IMR-90 (cell line): ENCODE measurements at regions not wholly inside any gene's neighbourhood (a gene's known extent, or its start where the extent isn't known, plus 50 kb on each side); places are given as distances from the start of the nearest gene placed in this dataset.

Source experiments
- ATAC-seq: fragments of 200-7000 bp; cut with Tn5 transposase; 2 replicates; pipeline ENCODE4 v1.9.1; 2020; ENCODE audit warnings: low read depth, mild to moderate bottlenecking, moderate library complexity
- BruUV-seq: library from RNA; stranded (reverse); fragments of 400-500 nt; replicated peaks from 2 replicates; lab custom pipeline; 2021; lab: Mats Ljungman, UMichigan
- CTCF ChIA-PET: fragments of 300-600 bp; formaldehyde crosslinking; extraction: SDS; loops from one replicate; lab custom pipeline; 2021; ENCODE audit warnings: antibody characterized with exemption; lab: Yijun Ruan, JAX
- POLR2A ChIA-PET: fragments of 300-600 bp; sonication (Branson Sonifier 250); formaldehyde crosslinking; loops from one replicate; lab custom pipeline; 2022; ENCODE audit warnings: antibody characterized with exemption; ENCODE audit not compliant: unreplicated experiment; lab: Charles Lee
- DNase-seq: peaks from one replicate; pipeline ENCODE4 v3.0.0; 2013
- H2AFZ ChIP-seq: replicated peaks from 2 replicates; pipeline ENCODE3; 2013; ENCODE audit warnings: low read length, mild to moderate bottlenecking; ENCODE audit not compliant: poor library complexity
- H2AK5ac ChIP-seq: 2 replicates; pipeline ENCODE4 v1.6.1; 2013; ENCODE audit warnings: low read depth, low read length, inconsistent platforms
- H2AK9ac ChIP-seq: replicated peaks from 2 replicates; pipeline ENCODE3; 2013; ENCODE audit warnings: mild to moderate bottlenecking, low read depth, low read length, moderate library complexity; ENCODE audit not compliant: poor library complexity
- H2BK120ac ChIP-seq: 2 replicates; pipeline ENCODE4 v1.6.1; 2013; ENCODE audit warnings: low read depth, low read length, inconsistent platforms
- H2BK15ac ChIP-seq: 3 replicates; pipeline ENCODE4 v1.6.1; 2013; ENCODE audit warnings: low read depth, low read length, inconsistent platforms
- H2BK20ac ChIP-seq: 2 replicates; pipeline ENCODE4 v1.6.1; 2013; ENCODE audit warnings: low read depth, mild to moderate bottlenecking, inconsistent platforms, low read length, moderate library complexity
- H2BK5ac ChIP-seq: 2 replicates; pipeline ENCODE4 v1.6.1; 2013; ENCODE audit warnings: mild to moderate bottlenecking, low read depth, low read length, inconsistent platforms; ENCODE audit not compliant: poor library complexity, severe bottlenecking
- H3K14ac ChIP-seq: replicated peaks from 2 replicates; pipeline ENCODE4 v1.6.1; 2013; ENCODE audit warnings: low read depth, low read length, inconsistent platforms
- H3K18ac ChIP-seq: 2 replicates; pipeline ENCODE4 v1.6.1; 2013; ENCODE audit warnings: low read depth, low read length, control low read depth
- H3K23ac ChIP-seq: 2 replicates; pipeline ENCODE4 v1.6.1; 2013; ENCODE audit warnings: low read depth, low read length, inconsistent platforms
- H3K27ac ChIP-seq: 2 replicates; pipeline ENCODE4 v1.5.1; 2013; ENCODE audit warnings: mild to moderate bottlenecking, control low read depth, low read length; ENCODE audit not compliant: insufficient read depth
- H3K27me3 ChIP-seq: 2 replicates; pipeline ENCODE4 v1.6.1; 2013; ENCODE audit warnings: low read length; ENCODE audit not compliant: control insufficient read depth, insufficient read depth
- H3K36me3 ChIP-seq: 2 replicates; pipeline ENCODE4 v1.6.1; 2013; ENCODE audit warnings: low read length, mixed read lengths; ENCODE audit not compliant: control insufficient read depth, insufficient read depth
- H3K4ac ChIP-seq: 2 replicates; pipeline ENCODE4 v1.6.1; 2013; ENCODE audit warnings: low read depth, low read length, inconsistent platforms
- H3K4me1 ChIP-seq: 2 replicates; pipeline ENCODE4 v1.6.1; 2013; ENCODE audit warnings: low read length, mixed read lengths; ENCODE audit not compliant: control insufficient read depth, insufficient read depth
- H3K4me2 ChIP-seq: 2 replicates; pipeline ENCODE4 v1.6.1; 2013; ENCODE audit warnings: low read depth, mild to moderate bottlenecking, control low read depth, low read length, moderate library complexity
- H3K4me3 ChIP-seq: 2 replicates; pipeline ENCODE4 v1.5.1; 2013; ENCODE audit warnings: low read depth, mild to moderate bottlenecking, control low read depth, low read length, moderate library complexity; ENCODE audit not compliant: insufficient read depth
- H3K56ac ChIP-seq: 2 replicates; pipeline ENCODE4 v1.6.1; 2013; ENCODE audit warnings: low read length, inconsistent platforms; ENCODE audit not compliant: insufficient read depth; ENCODE audit errors: extremely low read depth
- H3K79me1 ChIP-seq, 2 experiments: 2 replicates each; pipeline ENCODE4 v1.6.1; 2013; ENCODE audit warnings: low read length in 2 of 2, inconsistent platforms in 1 of 2, low read depth in 1 of 2
- H3K9ac ChIP-seq: 2 replicates; pipeline ENCODE4 v1.6.1; 2013; ENCODE audit warnings: low read depth, low read length, control low read depth
- H3K9me1 ChIP-seq: 2 replicates; pipeline ENCODE4 v1.6.1; 2013; ENCODE audit warnings: low read length, inconsistent platforms; ENCODE audit not compliant: insufficient read depth
- H3K9me3 ChIP-seq: 2 replicates; pipeline ENCODE4 v1.6.1; 2013; ENCODE audit warnings: low read length; ENCODE audit not compliant: control insufficient read depth, insufficient read depth
- H4K20me1 ChIP-seq: 2 replicates; pipeline ENCODE4 v1.6.1; 2013; ENCODE audit warnings: low read length, inconsistent platforms; ENCODE audit not compliant: insufficient read depth
- H4K5ac ChIP-seq: 2 replicates; pipeline ENCODE4 v1.6.1; 2013; ENCODE audit warnings: mild to moderate bottlenecking, low read depth, low read length, control low read depth
- H4K8ac ChIP-seq, 2 experiments: 2 replicates each; pipeline ENCODE4 v1.6.1; 2013; ENCODE audit warnings: low read depth in 2 of 2, low read length in 2 of 2, control low read depth in 1 of 2, inconsistent platforms in 1 of 2
- H4K91ac ChIP-seq: 2 replicates; pipeline ENCODE4 v1.6.1; 2013; ENCODE audit warnings: low read depth, low read length, inconsistent platforms; ENCODE audit not compliant: insufficient read depth
- BHLHE40 ChIP-seq: fragments of 150-350 bp; IDR thresholded peaks from 2 replicates; pipeline ENCODE4 v1.6.1; 2016; ENCODE audit warnings: mild to moderate bottlenecking, low read depth, low read length
- CEBPB ChIP-seq: IDR thresholded peaks from 2 replicates; pipeline ENCODE4 v1.6.1; 2012; ENCODE audit warnings: low read depth, low read length, improper control_type of control experiment
- CHD1 ChIP-seq: IDR thresholded peaks from 2 replicates; pipeline ENCODE4 v1.6.1; 2012; ENCODE audit warnings: low read depth, low read length, improper control_type of control experiment
- FOS ChIP-seq: fragments of 150-350 bp; IDR thresholded peaks from 2 replicates; pipeline ENCODE4 v1.6.1; 2016; ENCODE audit warnings: low read depth, low read length
- MAFK ChIP-seq: IDR thresholded peaks from 2 replicates; pipeline ENCODE4 v1.6.1; 2012; ENCODE audit warnings: low read depth, low read length, improper control_type of control experiment
- MAZ ChIP-seq: IDR thresholded peaks from 2 replicates; pipeline ENCODE4 v1.6.1; 2012; ENCODE audit warnings: low read depth, mild to moderate bottlenecking, low read length, improper control_type of control experiment, moderate library complexity, borderline replicate concordance
- MXI1 ChIP-seq: IDR thresholded peaks from 2 replicates; pipeline ENCODE4 v1.6.1; 2012; ENCODE audit warnings: low read depth, mild to moderate bottlenecking, low read length, moderate library complexity, borderline replicate concordance
- NFE2L2 ChIP-seq: fragments of 150-350 bp; IDR thresholded peaks from 2 replicates; pipeline ENCODE4 v1.6.1; 2016; ENCODE audit warnings: low read depth, mild to moderate bottlenecking, low read length
- POLR2A ChIP-seq: IDR thresholded peaks from 2 replicates; pipeline ENCODE4 v1.6.1; 2012; ENCODE audit warnings: mild to moderate bottlenecking, low read depth, low read length
- RAD21 ChIP-seq: IDR thresholded peaks from 2 replicates; pipeline ENCODE4 v1.6.1; 2012; ENCODE audit warnings: low read length, improper control_type of control experiment
- RCOR1 ChIP-seq: IDR thresholded peaks from 2 replicates; pipeline ENCODE4 v1.6.1; 2012; ENCODE audit warnings: mild to moderate bottlenecking, low read length, improper control_type of control experiment; ENCODE audit not compliant: insufficient replicate concordance
- RFX5 ChIP-seq: IDR thresholded peaks from 2 replicates; pipeline ENCODE4 v1.8.0; 2012; ENCODE audit warnings: low read depth, mild to moderate bottlenecking, low read length, moderate library complexity
- SMC3 ChIP-seq: fragments of 150-350 bp; IDR thresholded peaks from 2 replicates; pipeline ENCODE4 v1.6.1; 2016; ENCODE audit warnings: low read depth, mild to moderate bottlenecking, antibody characterized with exemption, low read length, moderate library complexity
- WGBS, 2 experiments: methylation state at CpG; one replicate each; pipeline versions ENCODE4 v1.1.5 to v1.1.7; 2013; ENCODE audit warnings: missing lambda C conversion rate in 2 of 2; ENCODE audit not compliant: insufficient read length in 1 of 2; ENCODE audit errors: extremely low coverage in 2 of 2; 5-methylcytosine and 5-hydroxymethylcytosine counted together
- dilution Hi-C: fragments of 300-500 bp; cut with HindIII; formaldehyde crosslinking; loops from one replicate; pipeline ENCODE4 v1.14.3; 2018; ENCODE audit warnings: low sequenced_read_pairs; ENCODE audit not compliant: unreplicated experiment
- in situ Hi-C: fragments of 300-500 bp; cut with MboI; formaldehyde crosslinking; loops from 3 replicates; pipeline ENCODE4 v1.14.3; 2019; ENCODE audit warnings: low sequenced_read_pairs, inconsistent platforms, mixed read lengths
- intact Hi-C: fragments of 100-400 bp; cut with micrococcal nuclease; formaldehyde crosslinking; loops from 2 replicates; pipeline ENCODE4 v1.10.0; 2022
- TF ChIP-seq, protein P1 (sequence below): fragments of 150-350 bp; IDR thresholded peaks from 2 replicates; pipeline ENCODE4 v1.6.1; 2016; ENCODE audit warnings: low read depth, mild to moderate bottlenecking, low read length, moderate library complexity, borderline replicate concordance
- TF ChIP-seq, protein P2 (sequence below): conservative IDR thresholded peaks from 2 replicates; pipeline ENCODE4 v1.5.1; 2012; ENCODE audit warnings: mild to moderate bottlenecking, low read depth, low read length, improper control_type of control experiment
- TF ChIP-seq, protein P3 (sequence below): fragments of 150-350 bp; IDR thresholded peaks from 2 replicates; pipeline ENCODE4 v1.6.1; 2017; ENCODE audit warnings: mild to moderate bottlenecking, antibody characterized with exemption, low read length, low read depth

DNA sequence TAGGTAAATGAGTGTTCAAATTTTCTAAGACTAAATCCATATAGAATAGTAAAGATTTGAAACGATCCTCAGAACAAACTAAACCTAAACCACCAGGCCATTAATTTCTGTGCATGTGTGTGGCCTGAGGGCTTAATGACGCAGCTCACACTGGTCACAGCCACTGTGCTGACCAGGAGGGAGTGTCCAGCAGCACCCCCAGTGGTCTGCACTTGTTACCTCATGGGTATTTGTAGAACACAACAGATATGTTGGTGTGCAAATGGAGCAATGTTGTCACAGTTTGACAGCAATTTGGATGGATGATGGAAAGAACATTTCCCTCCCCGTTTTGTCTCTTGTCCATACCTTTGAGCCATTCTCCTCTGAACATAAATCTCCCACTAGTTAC is 122.4 kb upstream of the EXOC2 start:
- no peak overlapping the region for H3K4ac ChIP-seq
- H2BK5ac ChIP-seq = no peak overlapping the region
- no peak overlapping the region for H2AK5ac ChIP-seq
- no peaks in the 10 kb centered on the region for H3K36me3 ChIP-seq
- H3K14ac ChIP-seq = no peak overlapping the region
- dilution Hi-C loops = no loop called here
- H3K23ac ChIP-seq = no peak overlapping the region
- no peak overlapping the region for H3K27ac ChIP-seq
- ChIA-PET CTCF (no interaction called here), POLR2A (no interaction called here)
- no peak overlapping the region for H2AFZ ChIP-seq
- H4K91ac ChIP-seq = no peak overlapping the region
- H4K8ac ChIP-seq = no peak overlapping the region
- H3K79me1 ChIP-seq = no peaks in the 10 kb centered on the region
- no peak overlapping the region for H2BK120ac ChIP-seq
- H2BK15ac ChIP-seq = no peak overlapping the region
- WGBS, 2 experiments = no CpG with 5 or more reads among the region's 3 CpGs
- no peak overlapping the region for H2AK9ac ChIP-seq
- DNase-seq = no peak
- in situ Hi-C loops = no loop called here
- no peaks in the 10 kb centered on the region; the same call in none of the 2 replicates for H3K27me3 ChIP-seq
- H3K4me1 ChIP-seq = no peaks in the 10 kb centered on the region
- no peaks in the 10 kb centered on the region for H3K9me3 ChIP-seq
- H4K20me1 ChIP-seq = no peaks in the 10 kb centered on the region
- H3K9ac ChIP-seq = no peak overlapping the region
- H2BK20ac ChIP-seq = no peak overlapping the region
- no peak for ATAC-seq
- H3K9me1 ChIP-seq = no peaks in the 10 kb centered on the region
- H3K18ac ChIP-seq = no peak overlapping the region
- intact Hi-C loops = no loop called here
- H3K56ac ChIP-seq = no peak overlapping the region
- TF ChIP-seq CHD1 = no peak
- no peak for TF ChIP-seq CEBPB
- TF ChIP-seq BHLHE40 = no peak
- no peak for TF ChIP-seq MAZ
- TF ChIP-seq MXI1 = no peak
- TF ChIP-seq MAFK = no peak
- TF ChIP-seq, protein P1, sequence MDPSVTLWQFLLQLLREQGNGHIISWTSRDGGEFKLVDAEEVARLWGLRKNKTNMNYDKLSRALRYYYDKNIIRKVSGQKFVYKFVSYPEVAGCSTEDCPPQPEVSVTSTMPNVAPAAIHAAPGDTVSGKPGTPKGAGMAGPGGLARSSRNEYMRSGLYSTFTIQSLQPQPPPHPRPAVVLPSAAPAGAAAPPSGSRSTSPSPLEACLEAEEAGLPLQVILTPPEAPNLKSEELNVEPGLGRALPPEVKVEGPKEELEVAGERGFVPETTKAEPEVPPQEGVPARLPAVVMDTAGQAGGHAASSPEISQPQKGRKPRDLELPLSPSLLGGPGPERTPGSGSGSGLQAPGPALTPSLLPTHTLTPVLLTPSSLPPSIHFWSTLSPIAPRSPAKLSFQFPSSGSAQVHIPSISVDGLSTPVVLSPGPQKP = no peak
- TF ChIP-seq RCOR1 = no peak
- TF ChIP-seq RFX5 = no peak
- no peak for TF ChIP-seq SMC3
- TF ChIP-seq FOS = no peak
- TF ChIP-seq NFE2L2 = no peak
- no peak for TF ChIP-seq RAD21
- no peak for TF ChIP-seq POLR2A
- TF ChIP-seq, protein P2, sequence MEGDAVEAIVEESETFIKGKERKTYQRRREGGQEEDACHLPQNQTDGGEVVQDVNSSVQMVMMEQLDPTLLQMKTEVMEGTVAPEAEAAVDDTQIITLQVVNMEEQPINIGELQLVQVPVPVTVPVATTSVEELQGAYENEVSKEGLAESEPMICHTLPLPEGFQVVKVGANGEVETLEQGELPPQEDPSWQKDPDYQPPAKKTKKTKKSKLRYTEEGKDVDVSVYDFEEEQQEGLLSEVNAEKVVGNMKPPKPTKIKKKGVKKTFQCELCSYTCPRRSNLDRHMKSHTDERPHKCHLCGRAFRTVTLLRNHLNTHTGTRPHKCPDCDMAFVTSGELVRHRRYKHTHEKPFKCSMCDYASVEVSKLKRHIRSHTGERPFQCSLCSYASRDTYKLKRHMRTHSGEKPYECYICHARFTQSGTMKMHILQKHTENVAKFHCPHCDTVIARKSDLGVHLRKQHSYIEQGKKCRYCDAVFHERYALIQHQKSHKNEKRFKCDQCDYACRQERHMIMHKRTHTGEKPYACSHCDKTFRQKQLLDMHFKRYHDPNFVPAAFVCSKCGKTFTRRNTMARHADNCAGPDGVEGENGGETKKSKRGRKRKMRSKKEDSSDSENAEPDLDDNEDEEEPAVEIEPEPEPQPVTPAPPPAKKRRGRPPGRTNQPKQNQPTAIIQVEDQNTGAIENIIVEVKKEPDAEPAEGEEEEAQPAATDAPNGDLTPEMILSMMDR = no peak
- TF ChIP-seq, protein P3, sequence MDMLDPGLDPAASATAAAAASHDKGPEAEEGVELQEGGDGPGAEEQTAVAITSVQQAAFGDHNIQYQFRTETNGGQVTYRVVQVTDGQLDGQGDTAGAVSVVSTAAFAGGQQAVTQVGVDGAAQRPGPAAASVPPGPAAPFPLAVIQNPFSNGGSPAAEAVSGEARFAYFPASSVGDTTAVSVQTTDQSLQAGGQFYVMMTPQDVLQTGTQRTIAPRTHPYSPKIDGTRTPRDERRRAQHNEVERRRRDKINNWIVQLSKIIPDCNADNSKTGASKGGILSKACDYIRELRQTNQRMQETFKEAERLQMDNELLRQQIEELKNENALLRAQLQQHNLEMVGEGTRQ = no peak
- no peak overlapping the region for H4K5ac ChIP-seq
- H3K4me2 ChIP-seq = no peak overlapping the region
- H3K4me3 ChIP-seq = no peak overlapping the region
- BruUV-seq = no TSS peak
